HG02678 (cell line): ENCODE measurements at regions not wholly inside any gene's neighbourhood (a gene's known extent, or its start where the extent isn't known, plus 50 kb on each side); places are given as distances from the start of the nearest gene placed in this dataset.

Experiments
- ATAC-seq: cut with Tn5 transposase; IDR thresholded peaks from one replicate; pipeline ENCODE4 v1.9.1; 2021; ENCODE audit warnings: mild to moderate bottlenecking, moderate library complexity; ENCODE audit not compliant: unreplicated experiment

DNA sequence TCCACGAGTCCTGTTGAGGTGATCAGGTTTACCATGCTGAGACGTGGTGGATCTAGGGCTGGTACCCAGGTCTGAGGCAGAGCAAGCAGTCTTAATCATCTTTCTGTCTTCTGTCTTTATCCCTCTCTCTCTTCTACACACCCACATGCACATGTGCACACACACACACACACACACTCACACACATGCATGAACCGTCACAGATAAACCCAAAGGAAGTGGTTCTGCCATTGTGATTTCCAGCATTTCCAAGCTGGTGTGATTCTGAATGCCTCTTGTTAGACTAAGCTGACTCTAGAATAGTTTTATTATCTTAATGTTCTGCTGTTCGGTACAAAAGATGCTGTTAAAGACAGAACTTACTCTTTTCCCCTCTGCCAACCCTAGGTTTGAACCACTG is 411.8 kb upstream of the SALL1 start:
- ATAC-seq = no peak

GRCh38 chr16:51559901-51560300 is 408.8 kb upstream of the SALL1 start:
- no peak for ATAC-seq

DNA sequence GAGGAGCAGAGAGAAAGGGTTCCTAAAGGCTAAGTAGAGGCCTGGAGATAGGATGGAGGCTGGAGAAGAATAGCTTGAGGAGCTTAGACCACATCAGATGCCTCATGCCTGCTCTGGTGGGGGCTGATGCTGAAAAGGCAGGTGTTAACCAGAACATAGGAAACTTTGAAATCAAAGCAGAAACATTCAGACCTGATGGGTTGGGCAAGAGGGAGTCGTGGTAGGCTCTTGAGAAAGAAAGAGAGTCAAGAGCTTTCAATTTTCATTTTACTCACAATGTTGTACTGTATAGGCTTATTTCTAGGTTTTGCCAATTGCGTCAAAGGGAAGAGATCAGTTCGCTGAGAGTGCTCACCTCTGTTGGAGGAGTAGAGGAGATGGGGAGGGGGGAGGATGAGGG is 406.6 kb upstream of the SALL1 start:
- no peak for ATAC-seq

DNA sequence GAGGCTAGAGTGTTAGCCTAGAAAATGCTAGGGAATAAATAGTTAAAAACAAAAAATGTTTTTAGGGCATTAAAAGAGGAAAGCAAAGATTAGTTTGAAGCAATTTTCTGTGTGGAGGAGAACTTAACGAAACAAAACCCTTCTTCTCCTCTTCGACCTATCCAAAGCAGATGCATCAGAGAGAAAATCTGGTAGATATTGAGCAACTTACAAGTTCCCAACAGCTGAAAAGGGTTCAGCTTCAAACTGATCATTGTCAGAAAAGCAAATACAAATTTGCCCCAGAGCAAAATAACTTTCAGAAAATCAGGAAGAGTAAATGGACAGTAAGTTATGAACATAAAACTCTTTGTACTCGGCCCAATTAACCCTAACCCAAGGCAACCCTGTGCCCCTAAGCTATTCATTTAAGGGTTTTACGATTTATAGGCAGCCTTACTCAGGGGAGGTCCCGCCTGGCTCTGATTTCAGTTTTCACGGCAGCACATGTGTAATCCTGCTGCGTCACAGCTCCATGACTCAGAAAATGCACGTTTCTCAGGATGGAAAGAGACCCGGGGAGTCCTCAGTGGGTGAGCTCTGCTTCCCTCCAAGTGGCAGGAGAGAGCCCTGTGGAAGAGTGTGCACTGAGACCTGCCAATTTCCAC is 405.7 kb upstream of the SALL1 start:
- no peak for ATAC-seq

DNA sequence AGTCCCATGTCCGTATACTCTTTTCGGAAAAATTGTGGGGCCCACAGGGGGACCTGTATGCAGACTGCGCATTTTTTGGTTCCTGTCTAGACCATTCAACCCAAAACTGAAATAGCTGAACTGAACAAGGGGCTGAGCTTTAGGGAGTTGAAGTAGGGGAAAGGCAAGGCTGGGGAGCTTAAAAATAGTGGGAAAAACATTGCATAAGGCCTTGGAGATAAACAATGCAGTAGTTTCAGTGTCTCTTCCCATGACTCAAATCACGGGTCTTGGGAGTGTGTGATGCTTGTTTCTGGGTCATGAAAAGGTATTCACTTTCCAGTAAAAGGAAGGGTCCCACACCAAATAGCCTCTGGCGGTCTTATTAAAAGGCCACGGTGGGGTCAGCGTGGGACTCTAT is 402.8 kb upstream of the SALL1 start:
- ATAC-seq = no peak

DNA sequence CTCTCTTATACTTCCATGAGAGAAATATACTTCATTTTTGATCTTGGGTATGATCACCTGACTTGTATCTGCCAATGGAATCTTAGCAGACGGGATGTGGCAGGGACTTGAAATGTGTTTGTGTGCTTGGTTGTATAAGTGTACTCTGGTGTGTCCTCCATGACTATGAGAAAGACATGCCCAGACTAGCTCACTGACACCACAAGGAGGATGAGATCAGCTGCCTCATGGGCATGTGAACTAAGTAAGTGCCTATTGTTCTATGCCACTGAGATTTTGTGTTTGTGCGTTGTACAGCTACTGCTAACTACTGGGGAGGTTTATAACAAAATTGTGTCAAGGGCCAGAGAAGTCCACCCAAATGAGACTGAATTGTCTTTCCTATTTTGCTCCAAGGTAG is 402.2 kb upstream of the SALL1 start:
- no peak for ATAC-seq

GRCh38 chr16:51550800-51551347 is 399.8 kb upstream of the SALL1 start:
- no peak for ATAC-seq

DNA sequence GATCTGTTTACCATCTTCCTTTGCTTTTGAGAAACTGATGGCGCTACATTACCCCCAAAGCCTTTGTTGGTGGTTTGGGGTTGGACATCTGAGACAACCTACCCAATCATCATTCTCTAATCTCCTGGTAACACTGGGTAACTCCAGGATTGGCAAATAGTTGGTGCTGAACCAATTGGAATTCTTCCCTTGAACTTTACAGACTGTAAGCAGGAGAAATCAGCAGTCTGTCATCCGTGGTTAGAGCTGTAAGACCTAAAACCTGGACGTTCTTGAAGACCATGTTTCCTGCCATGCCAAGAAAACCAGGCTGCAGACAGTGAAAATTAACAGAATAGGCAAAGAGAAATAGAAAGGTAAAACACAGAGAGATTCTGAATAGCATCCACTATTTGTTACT is 398.8 kb upstream of the SALL1 start:
- ATAC-seq = no peak

DNA sequence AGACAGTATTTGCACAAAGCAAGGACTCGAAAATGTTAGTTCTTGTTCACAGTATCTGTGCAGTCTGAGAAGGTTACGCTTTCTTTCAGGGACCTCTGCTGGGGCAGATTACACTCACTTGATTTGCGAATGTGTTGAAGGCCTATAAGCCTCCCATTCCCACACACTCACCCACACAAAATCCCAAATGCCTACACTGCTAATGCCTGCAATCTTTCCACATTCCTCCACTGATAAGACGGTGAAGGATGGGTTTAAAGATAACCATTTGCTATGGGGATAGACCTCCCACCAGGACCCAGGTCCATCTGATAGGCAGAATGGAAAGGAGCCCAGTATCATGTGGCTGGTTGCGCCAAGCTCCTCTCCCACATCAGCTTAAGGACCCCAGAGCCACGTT is 394.9 kb upstream of the SALL1 start:
- no peak for ATAC-seq

DNA sequence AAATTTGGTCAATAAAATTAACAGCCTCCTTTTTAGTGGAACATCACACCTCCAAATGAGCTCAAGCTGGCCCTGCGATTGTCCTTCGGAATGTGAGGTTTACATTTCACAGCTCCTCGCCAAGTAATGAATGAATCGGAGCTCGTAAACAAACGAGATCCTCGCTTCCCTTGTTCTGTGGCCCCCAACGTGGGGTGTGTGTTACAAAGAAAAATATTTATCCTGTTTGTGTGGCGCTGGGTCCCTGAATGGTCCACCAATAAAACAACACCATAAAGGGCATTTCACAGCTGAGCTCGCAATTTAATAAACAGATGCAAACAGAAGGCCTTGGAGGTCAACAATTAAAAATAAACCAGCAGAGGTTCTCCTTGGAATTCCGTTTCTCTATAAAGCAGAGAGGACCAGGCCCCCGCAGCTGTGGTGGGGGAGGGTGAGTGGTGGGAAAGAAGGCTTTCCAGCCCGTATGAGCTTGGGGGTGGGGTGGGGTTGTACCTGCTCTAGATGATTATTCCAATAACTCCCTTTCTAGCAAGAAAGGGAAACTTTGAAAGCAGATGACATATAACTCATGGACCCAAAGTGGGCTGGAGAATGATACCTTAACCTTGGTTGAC is 393.9 kb upstream of the SALL1 start:
- ATAC-seq = no peak

GRCh38 chr16:51543971-51544370 is 392.9 kb upstream of the SALL1 start:
- no peak for ATAC-seq

GRCh38 chr16:51542981-51543815 is 392.1 kb upstream of the SALL1 start:
- no peak for ATAC-seq

DNA sequence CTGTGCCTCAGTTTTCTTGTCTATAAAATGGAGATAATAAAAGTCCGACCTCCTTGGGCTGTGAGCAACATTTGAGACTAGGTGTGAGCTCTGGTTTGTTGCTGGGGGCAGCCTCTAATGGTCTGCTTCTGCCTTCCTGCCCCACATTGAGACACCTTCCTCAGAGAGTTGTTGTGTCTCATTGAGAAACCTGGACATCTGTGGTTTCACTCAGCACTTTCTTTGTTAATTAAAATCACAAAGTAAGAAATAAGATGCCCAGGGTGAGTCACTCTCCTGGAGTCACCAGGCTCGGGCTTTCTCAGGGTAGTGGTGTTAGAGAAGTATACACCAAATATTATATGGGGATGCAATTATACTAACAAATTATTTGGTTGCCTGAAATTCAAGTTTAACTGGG is 389.2 kb upstream of the SALL1 start:
- no peak for ATAC-seq

DNA sequence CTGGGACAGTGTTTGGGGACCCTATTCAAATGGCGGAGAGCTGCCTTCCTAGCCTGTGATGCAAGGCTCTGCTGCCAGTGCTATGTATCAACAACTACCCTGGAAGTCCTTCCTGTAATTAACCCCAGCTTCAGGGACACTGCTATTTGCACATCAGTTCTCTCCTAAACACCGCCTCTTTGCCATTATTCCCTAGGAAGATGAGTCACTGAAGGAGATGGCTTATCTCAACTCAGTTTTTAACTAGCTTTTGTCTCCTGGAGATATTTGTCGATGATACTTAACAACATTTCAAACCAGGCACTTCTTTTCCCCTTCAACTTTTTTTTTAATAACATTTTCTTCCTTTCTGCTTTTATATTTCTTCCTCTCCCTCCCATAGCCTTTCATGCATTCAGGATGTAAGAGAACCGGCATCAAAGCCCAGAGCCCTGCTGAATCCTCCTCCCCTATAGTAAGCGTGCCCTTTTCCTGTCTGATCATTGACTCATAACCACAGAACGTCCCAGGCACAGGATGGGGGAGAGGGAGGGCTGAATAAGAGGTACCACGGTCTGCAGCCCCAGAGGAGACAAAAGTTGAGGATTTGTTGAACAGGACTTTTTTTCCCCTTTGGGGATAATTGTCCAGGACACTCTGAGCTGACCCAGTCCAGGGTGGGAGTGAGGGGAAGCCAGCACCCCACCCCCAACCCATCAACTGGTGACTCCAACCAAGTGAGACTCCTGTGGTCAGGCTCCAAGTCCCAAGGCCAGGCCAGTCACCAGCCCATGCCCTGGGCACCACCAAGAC is 387.8 kb upstream of the SALL1 start:
- no peak for ATAC-seq

GRCh38 chr16:51535591-51535990 is 384.5 kb upstream of the SALL1 start:
- ATAC-seq = no peak

- no peak for ATAC-seq
These were observed 381.5 kb upstream of the SALL1 start for GRCh38 chr16:51532551-51532950.

DNA sequence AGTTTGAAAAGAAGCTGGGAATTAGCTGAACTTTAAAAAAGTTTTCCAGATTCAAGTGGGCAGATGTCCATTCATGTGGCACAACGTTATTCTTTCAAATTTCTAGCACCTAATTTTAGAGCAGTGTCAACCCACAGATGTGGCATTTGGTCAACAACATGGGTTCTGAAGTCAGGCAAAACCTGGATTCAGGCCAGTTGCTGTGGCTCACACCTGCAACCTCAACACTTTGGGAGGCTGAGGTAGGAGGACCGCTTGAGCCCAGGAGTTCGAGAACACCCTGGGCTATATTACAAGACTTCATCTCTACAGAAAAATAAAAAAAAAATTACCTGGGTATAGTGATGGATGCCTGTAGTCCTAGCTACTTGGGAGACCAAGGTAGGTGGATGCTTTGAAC is 380.2 kb upstream of the SALL1 start:
- ATAC-seq = no peak

DNA sequence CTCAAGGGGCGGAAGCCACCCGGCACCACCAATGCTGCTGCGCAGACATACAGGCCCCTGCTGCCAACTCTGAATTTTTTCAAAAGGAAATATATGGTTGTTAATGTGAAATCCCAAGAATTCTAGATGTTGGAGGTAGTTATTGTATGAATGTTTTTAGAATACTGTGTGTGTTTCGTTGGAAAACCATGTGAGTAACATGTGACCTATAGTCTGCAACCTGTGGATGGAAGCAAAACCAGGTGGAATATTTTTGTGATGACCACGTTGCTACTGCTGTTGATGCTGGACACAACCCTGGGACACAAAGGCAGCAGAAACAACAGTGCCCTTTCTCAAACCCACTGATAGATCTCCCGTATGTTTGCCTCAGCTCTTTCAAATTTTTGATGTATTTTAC is 376.3 kb upstream of the SALL1 start:
- no peak for ATAC-seq

DNA sequence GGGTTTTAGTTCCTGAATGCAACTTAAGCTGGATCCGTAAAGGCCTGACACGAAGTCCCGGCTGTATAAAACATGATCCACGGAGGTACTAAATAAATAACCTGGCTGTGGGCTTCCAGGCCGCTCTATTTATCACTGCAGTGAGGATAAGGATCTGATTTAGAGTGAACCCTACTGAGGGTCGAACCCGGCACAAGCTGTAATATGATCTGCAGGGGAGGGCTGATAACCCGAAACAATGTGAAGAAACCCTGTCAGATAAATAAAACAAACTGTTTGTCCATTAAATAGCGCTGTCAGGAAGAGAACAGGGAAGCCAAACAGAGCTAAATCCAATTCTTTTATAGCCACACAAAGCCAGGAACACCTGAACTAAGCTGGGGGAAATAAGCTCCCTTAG is 375.6 kb upstream of the SALL1 start:
- no peak for ATAC-seq

- no peak for ATAC-seq
These were observed 373.7 kb upstream of the SALL1 start for GRCh38 chr16:51524555-51525373.
